Activated CD4-positive, alpha-beta T cell treated with anti-CD3 and anti-CD28 coated beads, Interleukin-10, Interleukin-2, amounts not matched to agents 100 ng/mL and 50 ng/mL, durations not matched to agents 16 hours and 8 hours (primary cell): ENCODE measurements at regions not wholly inside any gene's neighbourhood (a gene's known extent, or its start where the extent isn't known, plus 50 kb on each side); places are given as distances from the start of the nearest gene placed in this dataset.
"Not testable (repeated sequence)": the region's sequence is repeated elsewhere in the genome, so short reads cannot be mapped to it uniquely, and the experiment has no call there.

Source experiments
- DNase-seq: peaks from one replicate; pipeline ENCODE4 v3.0.0-alpha.2; 2020

GRCh38 chr21:36247316-36248010, 72.5 kb upstream of the MORC3 start:
- DNase-seq, result no peak

DNA sequence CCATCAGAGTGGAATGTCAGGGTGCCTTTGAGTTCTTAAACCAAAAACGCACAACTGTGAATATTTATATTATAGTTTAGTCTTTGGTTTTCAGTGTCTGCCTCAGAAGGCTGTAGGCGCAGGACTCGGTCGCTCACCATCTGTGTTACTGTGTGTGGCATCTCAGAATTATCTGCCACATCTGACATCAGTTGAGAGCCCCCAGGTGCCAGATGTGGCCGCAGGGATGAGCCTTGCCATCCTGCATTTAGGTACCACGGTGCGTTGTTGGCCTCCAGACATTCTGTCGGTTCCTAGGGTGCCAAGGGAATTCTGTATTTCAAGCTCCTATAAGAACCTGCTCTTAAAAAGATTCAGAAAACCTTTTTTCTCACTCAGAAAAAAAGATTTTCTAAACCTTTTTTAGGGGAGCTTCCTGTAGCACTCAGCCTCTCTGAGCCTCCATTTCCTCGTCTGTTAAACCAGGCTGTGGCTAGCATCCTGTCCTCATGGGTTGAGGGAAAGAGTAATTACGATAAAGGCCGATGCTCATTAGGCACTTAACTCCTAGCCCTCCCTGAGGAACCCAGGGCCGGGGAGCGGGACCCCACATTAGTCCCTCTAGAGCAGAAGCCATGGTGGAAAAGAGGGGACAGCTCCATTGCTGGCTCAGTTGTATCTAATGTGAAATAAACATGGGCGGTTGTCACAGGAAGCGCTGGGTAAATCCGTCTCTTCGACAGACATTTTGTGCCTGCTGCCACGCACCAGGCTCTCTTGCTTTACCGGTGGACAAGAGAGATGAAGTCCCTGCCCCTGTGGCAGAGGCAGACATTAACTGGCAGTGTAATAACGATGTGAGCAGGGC, 70.2 kb upstream of the MORC3 start:
- no peak for DNase-seq

- no peak for DNase-seq
Measured at GRCh38 chr21:36250423-36251075, 69.4 kb upstream of the MORC3 start.

GRCh38 chr21:36254106-36254941, 65.7 kb upstream of the MORC3 start:
- peak; percentile 42 for DNase-seq

GRCh38 chr21:36255663-36256062, 64.3 kb upstream of the MORC3 start:
- peak; percentile 30 for DNase-seq

DNA sequence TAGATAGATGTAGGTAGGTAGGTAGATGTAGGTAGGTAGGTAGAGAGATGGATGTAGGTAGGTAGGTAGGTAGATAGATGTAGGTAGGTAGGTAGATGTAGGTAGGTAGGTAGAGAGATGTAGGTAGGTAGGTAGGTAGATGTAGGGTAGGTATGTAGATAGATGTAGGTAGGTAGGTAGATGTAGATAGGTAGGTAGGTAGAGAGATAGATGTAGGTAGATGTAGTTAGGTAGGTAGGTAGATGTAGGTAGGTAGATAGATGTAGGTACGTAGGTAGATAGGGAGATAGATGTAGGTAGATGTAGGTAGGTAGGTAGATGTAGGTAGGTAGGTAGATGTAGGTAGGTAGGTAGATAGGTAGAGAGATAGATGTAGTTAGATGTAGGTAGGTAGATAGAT, 62.3 kb upstream of the MORC3 start:
- no peak for DNase-seq

DNA sequence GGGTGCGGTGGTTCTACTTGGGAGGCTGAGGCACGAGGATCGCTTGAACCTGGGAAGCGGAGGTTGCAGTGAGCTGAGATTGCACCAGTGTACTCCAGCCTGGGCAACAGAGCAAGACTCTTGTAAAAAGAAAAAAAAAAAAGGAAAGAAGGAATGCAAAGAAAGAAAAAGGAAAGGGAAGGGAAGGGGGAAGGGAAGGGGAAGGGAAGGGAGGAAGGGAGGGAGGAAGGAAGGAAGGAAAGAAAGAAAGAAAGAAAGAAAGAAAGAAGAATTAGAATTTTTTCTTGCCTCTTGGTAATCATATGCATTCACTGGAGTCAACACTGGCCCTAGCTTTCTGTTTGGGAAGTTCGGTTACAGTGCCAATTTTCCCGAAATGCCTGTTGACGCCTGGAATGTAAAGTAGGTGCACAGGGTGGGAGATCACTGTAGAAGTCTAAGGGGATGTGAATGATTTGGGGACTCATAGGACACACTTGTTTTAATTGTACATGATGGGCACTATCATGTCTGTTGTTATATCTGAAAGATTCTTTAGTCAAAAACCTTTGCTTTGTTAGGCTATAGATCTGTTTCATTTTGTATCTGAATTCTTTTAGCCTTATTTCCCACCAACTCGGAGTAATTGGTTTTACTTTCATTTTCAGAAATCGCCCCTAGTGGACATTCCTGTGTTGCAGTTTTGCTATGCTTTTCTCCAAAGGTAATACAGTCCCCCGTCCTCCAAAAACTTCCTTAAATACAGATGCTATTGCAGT, 59.8 kb upstream of the MORC3 start:
- DNase-seq, result peak; percentile 66

DNA sequence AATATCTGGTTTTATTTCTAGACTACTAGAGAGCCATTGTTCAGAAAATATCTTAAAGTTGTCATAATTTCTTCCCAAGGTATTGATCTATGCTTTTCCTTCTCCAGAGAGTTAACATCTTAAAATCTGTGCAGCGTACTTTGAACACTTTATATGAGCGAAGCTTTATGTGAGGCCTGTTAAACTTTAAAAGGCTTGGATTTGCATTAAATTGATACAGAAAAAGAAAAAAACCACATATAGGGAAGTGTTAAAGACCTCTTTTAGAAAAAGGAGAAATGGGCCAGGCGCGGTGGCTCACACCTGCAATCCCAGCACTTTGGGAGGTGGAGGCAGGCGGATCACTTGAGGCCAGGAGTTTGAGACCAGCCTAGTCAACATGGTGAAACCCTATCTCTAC, 59.2 kb upstream of the MORC3 start:
- no peak for DNase-seq

DNA sequence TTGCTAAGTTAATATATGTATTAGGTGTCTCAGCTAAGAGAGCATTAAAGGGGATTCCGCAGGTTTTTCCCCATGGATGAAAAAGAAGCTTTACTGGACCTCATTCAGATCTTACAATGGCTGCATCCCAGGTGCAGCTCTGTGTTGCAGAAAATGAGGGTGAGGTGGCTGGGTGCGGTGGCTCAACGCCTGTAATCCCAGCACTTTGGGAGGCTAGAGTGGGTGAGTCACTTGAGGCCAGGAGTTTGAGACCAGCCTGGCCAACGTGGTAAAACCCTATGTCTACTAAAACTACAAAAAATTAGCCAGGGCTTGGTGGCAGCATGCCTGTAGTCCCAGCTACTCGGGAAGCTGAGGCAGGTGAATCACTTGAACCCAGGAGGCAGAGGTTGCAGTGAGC, 58.5 kb upstream of the MORC3 start:
- no peak for DNase-seq

DNA sequence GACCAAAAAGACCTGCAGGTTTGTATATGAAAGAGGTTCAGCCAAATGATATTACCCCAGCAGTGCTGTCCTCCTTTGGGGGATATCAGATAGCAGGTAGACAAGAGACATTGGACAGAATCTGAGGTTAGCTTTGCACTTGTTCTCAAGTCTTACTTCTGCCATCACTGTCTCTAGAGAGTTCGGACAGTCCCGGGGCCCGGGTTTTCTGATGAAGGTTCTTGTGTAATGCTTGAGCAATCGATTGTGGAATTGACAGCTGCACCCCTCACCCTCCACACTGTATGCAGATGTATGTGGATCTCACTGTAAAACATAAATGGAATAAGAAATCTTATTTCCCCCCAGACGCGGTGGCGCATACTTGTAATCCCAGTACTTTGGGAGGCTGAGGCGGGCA, 56.2 kb upstream of the MORC3 start:
- DNase-seq, result no peak

- DNase-seq, result no peak
Measured at GRCh38 chr21:36265431-36265830, 54.6 kb upstream of the MORC3 start.

DNA sequence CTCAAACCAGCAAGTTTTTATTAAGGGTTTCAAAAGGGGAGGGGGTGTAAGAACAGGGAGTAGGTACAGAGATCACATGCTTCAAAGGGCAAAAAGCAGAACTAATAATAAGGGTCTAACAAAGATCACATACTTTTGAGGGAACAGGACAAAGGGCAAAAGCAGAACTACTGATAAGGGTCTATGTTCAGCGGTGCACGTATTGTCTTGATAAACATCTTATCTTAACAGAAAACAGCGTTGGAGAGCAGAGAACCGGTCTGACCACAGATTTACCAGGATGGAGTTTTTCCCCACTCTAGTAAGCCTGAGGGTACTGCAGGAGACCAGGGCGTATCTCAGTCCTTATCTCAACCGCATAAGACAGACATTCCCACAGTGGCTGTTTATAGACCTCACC, 52.2 kb upstream of the MORC3 start:
- DNase-seq, result not testable (repeated sequence)

DNA sequence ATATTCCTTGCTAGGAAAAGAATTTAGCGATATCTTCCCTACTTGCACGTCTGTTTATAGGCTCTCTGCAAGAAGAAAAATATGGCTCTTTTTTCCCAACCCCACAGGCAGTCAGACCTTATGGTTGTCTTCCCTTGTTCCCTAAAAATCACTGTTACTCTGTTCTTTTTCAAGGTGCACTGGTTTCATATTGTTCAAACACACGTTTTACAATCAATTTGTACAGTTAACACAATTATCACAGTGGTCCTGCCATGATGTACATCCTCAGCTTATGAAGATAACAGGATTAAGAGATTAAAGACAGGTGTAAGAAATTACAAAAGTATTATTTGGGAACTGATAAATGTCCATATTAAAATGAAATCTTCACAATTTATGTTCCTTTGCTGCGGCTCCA, 51.7 kb upstream of the MORC3 start:
- not testable (repeated sequence) for DNase-seq
